ENCODE measurements at regions not wholly inside any gene's neighbourhood (a gene's known extent, or its start where the extent isn't known, plus 50 kb on each side); places are given as distances from the start of the nearest gene placed in this dataset.

GRCh38 chr9:29038332-29038731 lies 1465.1 kb upstream of the C9orf72 start:
- H3K9ac ChIP-seq (ENCODE audit: low read length) = no peak overlapping the region
- no peaks in the 10 kb centered on the region for H3K27me3 ChIP-seq (ENCODE audit: low read depth, low read length)
- no peak overlapping the region for H3K27ac ChIP-seq (ENCODE audit: low read length)
- H3K79me2 ChIP-seq (ENCODE audit: low read length) = no peaks in the 10 kb centered on the region
- H3K4me3 ChIP-seq (ENCODE audit: low read length) = no peak overlapping the region
- no peaks in the 10 kb centered on the region for H3K4me1 ChIP-seq (ENCODE audit: low read length)
- H2AFZ ChIP-seq (ENCODE audit: low read depth, low read length) = no peak overlapping the region
- no peak overlapping the region for H3K4me2 ChIP-seq (ENCODE audit: low read length)
- H4K20me1 ChIP-seq (ENCODE audit: insufficient read depth, low read length) = no peaks in the 10 kb centered on the region
- H3K36me3 ChIP-seq (replicated peaks; ENCODE audit: low read depth, low read length) = no peaks in the 10 kb centered on the region
- TF ChIP-seq CTCF (IDR thresholded peaks at IDR 0.05; ENCODE audit: low read depth, low read length) (no peak), EZH2phosphoT487 (IDR thresholded peaks at IDR 0.05; ENCODE audit: low read depth) (no peak)
- no peaks in the 10 kb centered on the region for H3K9me3 ChIP-seq (ENCODE audit: insufficient read depth, low read length)

GRCh38 chr9:29039258-29039657 lies 1466.0 kb upstream of the C9orf72 start:
- no peak overlapping the region for H3K4me3 ChIP-seq (ENCODE audit: low read length)
- H3K4me1 ChIP-seq (ENCODE audit: low read length) = no peaks in the 10 kb centered on the region
- H3K9me3 ChIP-seq (ENCODE audit: insufficient read depth, low read length) = no peaks in the 10 kb centered on the region
- H4K20me1 ChIP-seq (ENCODE audit: insufficient read depth, low read length) = no peaks in the 10 kb centered on the region
- TF ChIP-seq CTCF (IDR thresholded peaks at IDR 0.05; ENCODE audit: low read depth, low read length) (no peak), EZH2phosphoT487 (IDR thresholded peaks at IDR 0.05; ENCODE audit: low read depth) (no peak)
- no peak overlapping the region for H2AFZ ChIP-seq (ENCODE audit: low read depth, low read length)
- H3K4me2 ChIP-seq (ENCODE audit: low read length) = no peak overlapping the region
- H3K36me3 ChIP-seq (replicated peaks; ENCODE audit: low read depth, low read length) = no peaks in the 10 kb centered on the region
- H3K79me2 ChIP-seq (ENCODE audit: low read length) = no peaks in the 10 kb centered on the region
- no peaks in the 10 kb centered on the region for H3K27me3 ChIP-seq (ENCODE audit: low read depth, low read length)
- no peak overlapping the region for H3K9ac ChIP-seq (ENCODE audit: low read length)
- H3K27ac ChIP-seq (ENCODE audit: low read length) = no peak overlapping the region

- Histone ChIP-seq H3K9me3 (ENCODE audit: insufficient read depth, low read length) (no peaks in the 10 kb centered on the region), H3K79me2 (ENCODE audit: low read length) (no peaks in the 10 kb centered on the region), H3K27ac (ENCODE audit: low read length) (no peak overlapping the region), H3K36me3 (replicated peaks; ENCODE audit: low read depth, low read length) (no peaks in the 10 kb centered on the region), H2AFZ (ENCODE audit: low read depth, low read length) (no peak overlapping the region), H3K9ac (ENCODE audit: low read length) (no peak overlapping the region), H3K4me2 (ENCODE audit: low read length) (no peak overlapping the region), H3K4me1 (ENCODE audit: low read length) (no peaks in the 10 kb centered on the region), H4K20me1 (ENCODE audit: insufficient read depth, low read length) (no peaks in the 10 kb centered on the region), H3K27me3 (ENCODE audit: low read depth, low read length) (no peaks in the 10 kb centered on the region), H3K4me3 (ENCODE audit: low read length) (no peak overlapping the region)
- TF ChIP-seq EZH2phosphoT487 (IDR thresholded peaks at IDR 0.05; ENCODE audit: low read depth) (no peak), CTCF (IDR thresholded peaks at IDR 0.05; ENCODE audit: low read depth, low read length) (no peak)
These were observed 1469.8 kb upstream of the C9orf72 start for GRCh38 chr9:29043072-29043471.

GRCh38 chr9:29044959-29045358 lies 1471.7 kb upstream of the C9orf72 start:
- no peak overlapping the region for H3K9ac ChIP-seq (ENCODE audit: low read length)
- H3K27me3 ChIP-seq (ENCODE audit: low read depth, low read length) = no peaks in the 10 kb centered on the region
- no peaks in the 10 kb centered on the region for H3K36me3 ChIP-seq (replicated peaks; ENCODE audit: low read depth, low read length)
- no peaks in the 10 kb centered on the region for H3K79me2 ChIP-seq (ENCODE audit: low read length)
- no peak overlapping the region for H3K4me3 ChIP-seq (ENCODE audit: low read length)
- H3K27ac ChIP-seq (ENCODE audit: low read length) = no peak overlapping the region
- H3K9me3 ChIP-seq (ENCODE audit: insufficient read depth, low read length) = no peaks in the 10 kb centered on the region
- H3K4me2 ChIP-seq (ENCODE audit: low read length) = no peak overlapping the region
- no peak overlapping the region for H2AFZ ChIP-seq (ENCODE audit: low read depth, low read length)
- TF ChIP-seq CTCF (IDR thresholded peaks at IDR 0.05; ENCODE audit: low read depth, low read length) (no peak), EZH2phosphoT487 (IDR thresholded peaks at IDR 0.05; ENCODE audit: low read depth) (no peak)
- no peaks in the 10 kb centered on the region for H3K4me1 ChIP-seq (ENCODE audit: low read length)
- no peaks in the 10 kb centered on the region for H4K20me1 ChIP-seq (ENCODE audit: insufficient read depth, low read length)
